Transverse colon (tissue), 4 donors: ENCODE measurements at regions not wholly inside any gene's neighbourhood (a gene's known extent, or its start where the extent isn't known, plus 50 kb on each side); places are given as distances from the start of the nearest gene placed in this dataset.

Experiments used
- EP300 ChIP-seq: sonication (generic); formaldehyde crosslinking; IDR thresholded peaks from one replicate; pipeline ENCODE4 v1.6.1; 2017; ENCODE audit warnings: antibody characterized with exemption, low read depth
- POLR2A ChIP-seq: fragments of 450-650 bp; IDR thresholded peaks from one replicate; pipeline ENCODE4 v1.6.1; 2016; ENCODE audit warnings: antibody characterized with exemption, mild to moderate bottlenecking, moderate library complexity
- POLR2AphosphoS5 ChIP-seq, 3 donors: sonication (generic); formaldehyde crosslinking; IDR thresholded peaks; one replicate each; pipeline ENCODE4 v1.6.1; 2016; ENCODE audit warnings: antibody characterized with exemption in 3 of 3
- TF ChIP-seq, protein P1 (sequence below), 5 experiments: fragments of 200-600 bp in 3 of 5; fragments of 450-650 bp in 2 of 5; sonication (generic) in 3 of 5; IDR thresholded peaks; 1 replicate in 2 of 5; 2 replicates in 3 of 5; pipeline ENCODE4 v1.5.1; 2016 to 2017; ENCODE audit warnings: antibody characterized with exemption in 5 of 5, inconsistent platforms in 3 of 5, mild to moderate bottlenecking in 2 of 5, moderate library complexity in 1 of 5

- TF ChIP-seq, protein P1, sequence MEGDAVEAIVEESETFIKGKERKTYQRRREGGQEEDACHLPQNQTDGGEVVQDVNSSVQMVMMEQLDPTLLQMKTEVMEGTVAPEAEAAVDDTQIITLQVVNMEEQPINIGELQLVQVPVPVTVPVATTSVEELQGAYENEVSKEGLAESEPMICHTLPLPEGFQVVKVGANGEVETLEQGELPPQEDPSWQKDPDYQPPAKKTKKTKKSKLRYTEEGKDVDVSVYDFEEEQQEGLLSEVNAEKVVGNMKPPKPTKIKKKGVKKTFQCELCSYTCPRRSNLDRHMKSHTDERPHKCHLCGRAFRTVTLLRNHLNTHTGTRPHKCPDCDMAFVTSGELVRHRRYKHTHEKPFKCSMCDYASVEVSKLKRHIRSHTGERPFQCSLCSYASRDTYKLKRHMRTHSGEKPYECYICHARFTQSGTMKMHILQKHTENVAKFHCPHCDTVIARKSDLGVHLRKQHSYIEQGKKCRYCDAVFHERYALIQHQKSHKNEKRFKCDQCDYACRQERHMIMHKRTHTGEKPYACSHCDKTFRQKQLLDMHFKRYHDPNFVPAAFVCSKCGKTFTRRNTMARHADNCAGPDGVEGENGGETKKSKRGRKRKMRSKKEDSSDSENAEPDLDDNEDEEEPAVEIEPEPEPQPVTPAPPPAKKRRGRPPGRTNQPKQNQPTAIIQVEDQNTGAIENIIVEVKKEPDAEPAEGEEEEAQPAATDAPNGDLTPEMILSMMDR (IDR thresholded peaks at IDR 0.05): no peak
- TF ChIP-seq POLR2A (no peak), POLR2AphosphoS5 (IDR thresholded peaks at IDR 0.05) (no peak), EP300 (no peak)
Measured at GRCh38 chr12:58405363-58405762, 464.0 kb downstream of the ATP23 start.
